GM18519 (cell line): ENCODE measurements at regions not wholly inside any gene's neighbourhood (a gene's known extent, or its start where the extent isn't known, plus 50 kb on each side); places are given as distances from the start of the nearest gene placed in this dataset.
"Not testable (repeated sequence)": the region's sequence is repeated elsewhere in the genome, so short reads cannot be mapped to it uniquely, and the experiment has no call there.

Experiments used
- ATAC-seq: cut with Tn5 transposase; IDR thresholded peaks from one replicate; pipeline ENCODE4 v1.9.1; 2021; ENCODE audit warnings: mild to moderate bottlenecking, moderate library complexity; ENCODE audit not compliant: unreplicated experiment, low FRiP score

DNA sequence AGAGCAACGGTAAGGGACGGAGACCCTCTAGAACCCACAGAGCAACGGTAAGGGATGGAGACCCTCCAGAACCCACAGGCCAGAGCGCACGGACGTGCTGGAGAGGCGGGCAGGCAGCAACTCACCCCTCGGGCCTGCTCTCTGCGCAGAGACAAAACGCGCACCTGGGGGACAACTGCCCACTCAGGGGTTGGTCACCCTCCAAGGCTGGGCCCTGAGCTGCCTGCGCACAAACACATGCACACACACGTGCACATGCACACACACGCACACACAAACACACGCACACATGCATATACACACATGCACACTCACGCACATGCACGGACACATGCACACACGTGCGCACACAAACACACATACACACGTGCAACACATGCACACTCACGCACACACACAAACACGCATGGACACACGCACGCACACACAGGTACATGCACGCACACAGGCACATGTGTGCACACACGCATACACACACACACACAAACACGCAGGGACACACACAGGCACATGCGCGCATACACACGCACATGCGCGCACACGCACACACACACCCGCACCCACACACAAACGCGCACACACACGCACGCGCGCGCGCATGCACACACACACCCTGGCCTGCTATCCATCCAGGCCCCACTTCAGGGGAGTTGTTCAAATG lies 88.3 kb downstream of the NCOR2 start:
- ATAC-seq = no peak

DNA sequence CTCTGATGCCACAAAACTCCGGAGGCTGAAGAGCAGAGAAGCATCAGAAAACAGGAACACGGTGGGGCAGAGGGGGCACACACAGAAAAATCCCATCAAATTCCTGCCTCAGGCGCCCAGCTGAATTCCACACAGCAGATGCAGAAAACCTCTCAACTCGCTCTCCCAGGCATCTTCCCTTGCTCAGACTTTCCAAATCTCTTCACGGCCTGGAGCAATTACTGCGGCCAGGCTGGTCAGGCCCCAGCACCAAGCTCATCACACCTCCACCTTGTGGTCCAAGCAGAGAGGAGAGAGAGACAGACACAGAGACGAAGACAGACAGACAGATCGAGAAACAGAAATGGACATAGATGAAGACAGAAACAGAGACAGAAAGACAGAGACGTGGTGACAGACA lies 89.0 kb downstream of the NCOR2 start:
- no peak for ATAC-seq

GRCh38 chr12:124477107-124477915 lies 90.1 kb downstream of the NCOR2 start:
- no peak for ATAC-seq

GRCh38 chr12:124476011-124476400 lies 91.4 kb downstream of the NCOR2 start:
- ATAC-seq = no peak

GRCh38 chr12:124475295-124476010 lies 92.0 kb downstream of the NCOR2 start:
- no peak for ATAC-seq

GRCh38 chr12:124474709-124475108 lies 92.7 kb downstream of the NCOR2 start:
- ATAC-seq = no peak

GRCh38 chr12:124472690-124473279 lies 94.6 kb downstream of the NCOR2 start:
- no peak for ATAC-seq

- ATAC-seq = no peak
Measured at GRCh38 chr12:124471828-124472227, 95.6 kb downstream of the NCOR2 start.

DNA sequence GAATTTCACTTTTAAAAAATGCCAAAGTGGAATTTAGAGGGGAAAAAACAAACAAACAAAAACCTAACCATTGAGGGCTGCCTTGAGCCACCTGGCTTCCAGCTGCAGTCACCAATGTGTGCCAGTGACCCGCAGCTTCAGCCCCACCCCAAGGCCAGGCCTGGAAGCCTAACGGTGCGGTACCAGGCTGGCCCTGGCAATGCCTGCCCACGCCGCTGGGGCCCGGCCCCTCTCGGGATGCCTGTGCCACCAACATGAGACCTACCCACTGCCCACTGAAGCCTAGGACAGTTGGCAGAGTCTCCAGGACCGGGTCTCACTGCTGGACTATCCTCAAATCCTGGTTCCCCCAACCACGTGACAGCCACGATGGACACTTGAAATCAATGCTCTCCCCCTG lies 96.6 kb downstream of the NCOR2 start:
- ATAC-seq = no peak

GRCh38 chr12:124470139-124470538 lies 97.3 kb downstream of the NCOR2 start:
- no peak for ATAC-seq

- ATAC-seq = no peak
Measured at GRCh38 chr12:124469193-124469888, 98.1 kb downstream of the NCOR2 start.

GRCh38 chr12:124467549-124467948 lies 99.9 kb downstream of the NCOR2 start:
- ATAC-seq = not testable (repeated sequence)

GRCh38 chr12:124466216-124467128 lies 100.9 kb downstream of the NCOR2 start:
- ATAC-seq = peak; percentile 89

DNA sequence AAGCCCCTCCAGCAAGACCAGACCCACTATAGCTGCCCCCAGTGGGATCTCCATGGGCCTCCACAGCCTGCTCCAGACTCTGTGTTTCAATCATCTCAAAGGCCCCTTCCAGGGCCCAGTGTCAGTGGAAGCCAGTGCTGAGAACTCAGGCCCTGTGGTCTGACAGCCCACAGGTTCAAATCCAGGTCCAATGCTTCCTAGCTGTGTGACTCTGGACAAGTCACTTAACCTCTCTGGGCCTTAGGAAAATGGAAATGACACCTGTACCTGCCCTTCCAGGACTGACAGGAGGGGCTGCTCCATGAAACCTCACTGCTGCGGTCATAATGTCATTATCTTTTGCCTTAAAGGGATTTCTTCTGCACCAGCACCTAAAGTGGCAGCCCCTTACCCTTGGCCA lies 101.9 kb downstream of the NCOR2 start:
- no peak for ATAC-seq

GRCh38 chr12:124464830-124465229 lies 102.6 kb downstream of the NCOR2 start:
- ATAC-seq = no peak

DNA sequence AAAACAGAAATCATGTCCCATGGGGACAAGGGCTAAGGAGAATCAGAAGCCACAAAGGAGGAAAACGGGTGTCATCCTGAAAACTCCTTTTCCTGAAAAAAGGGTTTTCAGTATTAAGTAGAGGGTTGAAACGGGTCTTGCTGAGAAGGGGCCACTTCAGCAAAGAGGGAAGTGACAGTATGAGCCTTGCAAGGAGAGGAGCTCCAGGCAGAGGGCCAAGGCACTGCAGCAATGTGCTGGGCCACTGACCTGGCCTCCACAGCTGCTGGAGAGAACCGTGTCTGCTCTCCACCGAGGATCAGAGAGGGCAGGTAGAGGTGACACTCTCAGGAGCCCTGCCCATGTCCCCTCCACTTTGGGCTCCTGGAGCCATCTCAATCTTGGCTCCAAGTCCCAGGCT lies 103.3 kb downstream of the NCOR2 start:
- ATAC-seq = no peak

DNA sequence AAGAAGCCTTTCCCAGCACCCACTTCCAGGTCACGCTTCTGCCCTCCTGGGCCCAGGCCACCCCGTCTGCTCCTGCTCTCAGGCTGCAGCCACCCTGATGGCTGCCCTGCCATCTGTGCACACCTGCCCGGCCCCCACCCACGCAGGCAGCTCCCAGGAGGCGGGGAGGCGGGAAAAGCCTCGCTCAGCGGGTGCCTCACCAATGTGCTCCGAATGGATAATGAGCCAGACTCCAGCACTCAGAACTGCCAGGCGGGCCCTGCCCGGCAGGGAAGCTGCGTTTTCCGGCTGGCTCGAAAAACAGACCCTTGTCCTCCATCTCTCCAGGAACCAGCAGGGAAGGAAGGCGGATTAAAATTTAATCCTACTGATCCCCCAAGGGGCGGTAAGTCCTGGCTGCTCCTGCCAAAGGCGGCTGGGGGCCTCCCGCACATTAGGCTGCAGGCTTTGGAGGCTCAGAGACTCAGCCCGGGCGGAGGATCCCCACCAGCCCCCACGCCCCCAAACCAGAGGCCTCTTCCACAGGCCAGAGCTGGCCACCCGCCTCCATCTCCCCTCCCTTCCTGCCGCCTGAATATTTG lies 104.0 kb downstream of the NCOR2 start:
- ATAC-seq = no peak

DNA sequence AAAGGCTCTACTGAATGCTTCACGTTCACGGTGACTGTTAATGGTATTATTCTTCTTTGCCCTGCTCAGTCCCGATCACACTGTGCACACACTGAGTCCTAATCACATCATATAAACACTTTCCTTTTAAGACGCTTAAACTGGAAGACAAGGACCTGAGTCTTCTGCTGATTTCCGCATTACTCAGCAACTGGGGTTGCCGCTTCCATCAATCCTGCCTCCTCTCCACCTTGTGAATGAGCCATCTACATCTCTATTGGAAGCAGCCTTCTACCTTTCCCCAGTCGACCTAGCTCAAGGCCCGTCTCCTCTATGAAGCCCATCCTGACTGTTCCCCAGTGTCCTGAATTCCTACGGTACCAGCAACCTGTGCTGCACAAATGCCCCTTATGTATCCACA lies 104.7 kb downstream of the NCOR2 start:
- no peak for ATAC-seq
